GM18858 (cell line): ENCODE measurements at regions not wholly inside any gene's neighbourhood (a gene's known extent, or its start where the extent isn't known, plus 50 kb on each side); places are given as distances from the start of the nearest gene placed in this dataset.

Experiments
- ATAC-seq: cut with Tn5 transposase; IDR thresholded peaks from one replicate; pipeline ENCODE4 v1.9.1; 2021; ENCODE audit not compliant: unreplicated experiment

DNA sequence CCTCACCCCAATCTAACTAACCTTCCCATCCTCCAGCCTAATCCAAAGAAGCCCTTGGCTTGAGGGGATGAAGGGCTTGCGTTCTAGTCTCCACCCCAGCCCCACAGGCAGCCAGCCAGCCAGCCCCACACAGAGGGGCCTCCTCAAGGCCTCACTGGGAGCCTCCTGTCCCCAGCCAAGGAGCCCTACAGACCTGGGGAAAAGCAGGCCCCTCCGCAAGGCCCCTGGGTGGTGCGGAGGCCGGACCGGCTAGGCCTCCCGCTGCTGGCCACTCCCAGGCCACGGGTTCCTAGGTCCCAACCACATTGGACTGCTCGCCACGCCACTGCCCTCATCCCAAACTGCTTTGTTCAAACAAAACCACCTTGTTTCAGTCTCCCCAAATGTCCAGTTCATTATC lies 78.0 kb downstream of the ZIC5 start:
- ATAC-seq: no peak

DNA sequence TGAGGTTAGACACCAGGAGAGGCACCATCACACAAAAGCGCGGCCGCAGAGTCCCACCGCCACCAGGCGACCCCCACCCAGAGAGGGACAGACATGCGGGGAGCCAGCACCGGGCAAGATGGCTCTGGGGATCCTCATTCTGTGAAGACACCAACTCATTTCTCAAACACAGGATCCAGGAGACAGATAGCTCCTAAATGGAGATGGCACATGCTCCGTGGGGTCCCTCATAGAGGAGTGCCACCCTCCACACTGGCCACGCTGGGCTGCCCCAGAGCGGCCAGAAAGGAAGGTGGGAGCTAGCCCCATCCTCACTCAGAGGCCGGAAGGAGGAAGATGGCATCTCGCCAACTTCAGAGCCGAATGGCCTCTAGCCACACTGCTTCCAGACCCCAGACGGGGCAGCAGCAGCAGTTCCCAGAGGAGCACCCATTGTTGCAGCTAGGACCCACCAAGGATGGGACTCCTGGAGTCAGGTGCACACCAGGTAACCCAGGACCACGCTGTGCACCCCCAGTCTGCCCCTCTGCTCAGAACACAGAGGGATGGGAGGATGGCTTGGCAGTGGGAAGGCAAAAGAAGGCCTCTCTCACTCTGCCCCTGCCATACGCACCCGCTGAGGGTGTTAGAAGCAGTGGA lies 78.6 kb downstream of the ZIC5 start:
- ATAC-seq: no peak

DNA sequence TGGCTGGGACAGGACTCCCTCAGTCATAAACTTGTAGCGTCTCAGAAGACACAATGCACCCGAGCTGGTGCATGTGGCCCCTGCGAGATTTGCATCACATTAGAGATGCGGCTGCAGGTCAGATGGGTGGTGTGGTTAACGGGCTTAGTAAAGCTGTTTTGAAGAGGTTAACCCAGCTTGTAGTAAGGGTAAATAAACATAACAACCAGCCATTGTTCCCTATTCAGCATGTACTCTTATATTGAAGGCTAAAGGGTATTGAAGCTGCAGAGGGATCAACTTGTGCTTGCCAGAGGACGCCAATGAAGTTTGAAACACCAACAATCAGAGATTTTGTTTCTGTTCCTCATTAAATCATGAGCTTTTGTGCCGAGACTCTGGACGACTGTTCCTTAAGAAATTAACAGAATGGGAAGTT lies 79.4 kb downstream of the ZIC5 start:
- ATAC-seq: no peak

DNA sequence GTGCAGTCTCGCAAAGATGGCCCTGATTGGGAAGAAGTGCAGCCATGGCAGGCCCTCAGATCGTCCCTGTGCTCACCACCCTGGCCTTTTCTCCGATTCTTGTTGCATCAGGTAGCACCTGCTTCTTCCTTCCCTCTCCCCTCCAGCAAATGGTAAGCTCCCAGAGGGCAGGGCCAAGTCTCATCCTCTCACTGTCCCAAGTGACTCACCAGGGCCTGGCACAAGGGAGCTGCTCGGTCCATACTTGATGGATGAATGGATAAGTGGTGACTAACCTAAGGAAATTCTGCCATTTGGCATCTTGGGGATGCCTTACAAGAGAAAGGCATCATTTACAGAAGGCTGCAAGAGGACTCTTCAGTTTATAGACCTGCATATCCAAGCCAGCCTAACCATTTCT lies 84.9 kb downstream of the ZIC5 start:
- no peak for ATAC-seq

DNA sequence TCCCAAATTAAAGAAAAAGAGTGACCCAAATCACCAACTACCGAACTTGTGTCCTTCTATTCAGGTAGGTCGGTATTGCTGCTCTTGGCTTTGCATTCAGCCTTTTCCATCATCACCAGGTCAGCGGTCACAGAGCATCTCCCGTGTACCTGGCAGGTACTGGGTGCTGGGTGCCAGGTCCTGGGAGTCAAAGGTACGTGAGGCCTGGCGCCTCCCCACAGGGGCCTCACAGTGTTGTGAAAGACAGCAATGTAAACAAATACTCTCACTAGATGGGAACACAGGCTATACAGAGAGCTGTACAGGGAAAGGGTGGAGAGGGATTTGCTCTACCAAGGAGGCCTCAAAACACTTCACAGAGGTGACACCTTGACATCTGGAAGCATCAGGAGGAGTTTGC lies 86.7 kb downstream of the ZIC5 start:
- ATAC-seq: no peak

DNA sequence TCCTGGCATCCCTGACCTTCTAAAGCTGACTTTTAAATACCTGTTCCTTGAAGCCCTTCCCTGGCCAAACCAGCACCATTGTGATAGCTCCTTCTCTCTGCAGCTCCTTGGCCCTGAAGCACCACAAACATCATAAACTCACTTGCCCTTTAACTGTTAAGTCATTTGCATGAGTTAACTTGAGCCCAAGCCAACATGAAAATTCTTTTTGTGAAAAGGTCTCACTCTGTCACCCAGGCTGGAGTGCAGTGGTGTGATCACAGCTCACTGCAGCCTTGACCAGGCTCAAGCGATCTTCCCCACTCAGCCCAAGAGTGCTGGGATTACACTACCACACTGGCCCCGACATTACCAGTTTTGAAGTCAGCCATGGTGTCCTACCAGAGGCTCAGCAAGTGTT lies 87.8 kb downstream of the ZIC5 start:
- no peak for ATAC-seq

DNA sequence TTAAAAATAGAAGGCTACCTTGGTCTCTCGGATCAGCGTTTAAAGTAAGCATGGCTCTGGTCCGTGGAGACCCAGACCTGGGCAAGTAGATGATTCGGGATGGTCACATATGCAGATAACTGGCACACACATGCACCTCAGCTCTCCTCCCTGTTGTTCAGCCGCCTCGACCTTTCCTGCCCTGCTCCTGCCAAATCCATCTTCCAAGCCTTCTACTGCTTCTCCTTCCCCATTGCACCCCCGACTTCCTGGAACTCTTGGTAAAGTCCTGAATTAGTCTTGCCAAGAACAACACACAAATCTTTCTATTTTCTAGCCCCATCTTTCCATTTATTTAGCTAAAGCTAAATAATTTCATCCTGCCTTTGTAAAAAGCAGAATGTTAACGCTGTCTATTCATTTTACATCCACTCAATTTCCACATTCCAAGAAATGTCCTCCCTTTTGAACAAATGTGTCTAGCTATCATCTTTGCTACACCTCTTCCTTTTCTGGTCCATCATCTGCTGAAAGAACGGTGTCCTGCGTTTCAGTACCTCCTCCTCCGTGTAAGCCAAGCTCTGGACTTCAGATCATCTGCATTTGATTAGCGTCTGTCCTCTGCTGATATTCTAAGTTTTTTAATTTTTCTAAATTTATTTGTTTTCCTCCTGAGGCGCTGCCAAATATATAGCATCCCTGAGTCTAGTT lies 92.5 kb downstream of the ZIC5 start:
- no peak for ATAC-seq

DNA sequence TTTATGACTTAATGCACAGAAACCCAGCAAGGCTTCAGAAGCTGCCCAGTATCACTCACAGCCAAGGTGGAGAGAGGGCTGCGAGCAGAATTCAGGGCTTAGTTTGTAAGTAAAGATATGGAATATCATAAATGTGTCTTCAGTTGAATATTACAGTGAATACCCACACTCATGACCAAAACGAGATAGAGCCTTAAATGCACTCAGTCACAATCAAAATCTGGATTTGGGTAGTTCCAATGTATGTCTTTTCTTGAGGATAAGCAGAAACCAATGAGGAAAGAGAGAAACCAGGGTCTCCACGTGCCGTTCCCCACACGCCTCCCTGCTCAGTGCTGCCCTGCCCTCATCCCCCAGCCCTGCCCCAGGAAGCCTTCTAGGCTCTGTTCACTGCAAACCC lies 94.9 kb downstream of the ZIC5 start:
- ATAC-seq: no peak

DNA sequence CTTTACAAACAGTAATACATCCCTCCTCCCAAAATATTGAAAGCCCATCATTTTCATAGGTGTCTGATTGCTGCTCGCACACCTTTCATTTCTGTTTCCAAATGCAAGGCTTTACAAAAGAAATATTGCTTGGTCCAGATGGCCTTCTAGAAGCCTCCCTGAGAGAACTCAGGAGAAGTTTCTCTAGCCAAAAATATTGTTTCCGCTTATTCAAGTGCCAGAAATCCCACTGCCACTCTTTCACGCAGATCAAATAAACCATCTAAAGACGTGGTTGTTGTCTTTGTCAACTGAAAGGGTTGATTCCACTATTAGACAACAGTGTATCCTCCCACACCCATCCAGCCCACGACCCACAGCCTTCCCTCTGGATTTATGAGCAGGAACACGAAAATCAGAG lies 96.2 kb downstream of the ZIC5 start:
- ATAC-seq: no peak

DNA sequence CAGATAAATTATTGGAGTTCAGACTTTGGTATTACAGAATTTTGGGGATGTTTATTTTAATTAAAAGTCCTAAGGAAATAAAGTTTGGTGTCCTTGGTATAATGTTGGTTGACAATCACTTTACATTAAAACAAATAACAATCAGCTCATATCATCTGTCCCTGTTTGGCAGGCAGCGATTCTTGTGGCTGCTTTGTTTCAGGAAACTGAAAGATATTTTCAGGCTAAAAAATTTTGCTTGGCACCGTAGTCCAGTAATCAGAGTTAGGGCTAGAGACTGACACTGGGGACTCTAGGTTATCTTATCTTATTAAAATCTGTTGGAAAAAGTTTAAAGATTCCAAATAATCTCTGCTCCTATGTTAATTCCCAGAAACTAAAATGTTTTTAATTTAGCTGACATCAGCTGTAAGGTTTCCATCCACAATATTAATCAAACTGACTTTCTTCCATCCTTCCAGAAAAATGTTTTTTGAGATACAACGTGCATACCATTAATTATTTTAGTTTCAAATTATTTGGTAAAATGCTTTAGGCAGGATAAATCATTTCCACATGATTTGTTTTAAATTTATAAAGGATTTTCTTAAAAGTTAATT lies 97.6 kb downstream of the ZIC5 start:
- no peak for ATAC-seq

DNA sequence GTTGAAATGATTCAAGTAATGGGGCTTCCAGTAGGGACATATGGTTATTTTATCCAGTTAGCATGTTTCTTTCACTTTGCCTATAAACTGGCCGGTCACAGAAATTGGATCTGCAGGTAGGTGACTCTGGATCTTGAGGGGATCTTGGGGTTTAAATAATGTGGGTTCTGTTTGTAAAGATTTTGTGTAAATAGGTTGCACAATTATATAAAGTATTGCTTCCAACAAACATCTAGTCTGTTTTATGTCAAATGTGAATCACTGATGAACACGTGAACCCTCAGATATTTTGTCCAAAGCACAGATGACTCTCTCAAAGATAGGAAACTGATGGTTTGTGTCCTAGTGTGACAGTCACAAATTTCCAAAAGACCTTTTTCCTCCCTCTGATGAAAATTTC lies 98.4 kb downstream of the ZIC5 start:
- no peak for ATAC-seq

DNA sequence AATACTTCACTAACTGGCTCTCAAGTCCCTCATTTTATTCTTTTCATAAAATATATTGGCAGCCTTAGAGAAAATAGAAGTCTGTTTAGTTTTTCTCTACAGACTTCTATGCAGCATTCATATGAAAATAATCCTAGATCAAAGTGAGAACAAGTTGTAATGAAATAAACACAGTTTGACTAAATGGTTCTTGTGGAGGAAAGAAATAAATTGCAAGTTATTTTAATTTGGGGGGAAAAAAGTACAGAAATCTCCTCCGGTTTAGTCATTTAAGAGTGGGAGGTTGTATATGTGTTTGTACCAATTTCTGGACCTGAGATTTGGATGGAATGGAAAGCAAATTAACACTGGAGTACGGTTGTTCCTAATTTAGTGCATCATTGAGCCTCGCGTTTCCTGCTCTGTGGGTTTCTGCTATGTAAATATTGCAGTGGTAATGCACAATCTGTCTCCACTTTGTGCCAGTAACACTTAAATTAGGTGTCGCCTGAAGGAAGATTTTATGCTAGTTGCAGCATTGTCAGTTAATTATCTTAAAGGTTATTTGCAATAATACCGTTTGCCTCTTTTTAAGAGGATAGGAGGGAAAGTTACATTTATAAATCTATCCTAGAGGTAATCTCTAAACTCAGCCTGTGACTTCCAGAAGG lies 100.2 kb downstream of the ZIC5 start:
- no peak for ATAC-seq

DNA sequence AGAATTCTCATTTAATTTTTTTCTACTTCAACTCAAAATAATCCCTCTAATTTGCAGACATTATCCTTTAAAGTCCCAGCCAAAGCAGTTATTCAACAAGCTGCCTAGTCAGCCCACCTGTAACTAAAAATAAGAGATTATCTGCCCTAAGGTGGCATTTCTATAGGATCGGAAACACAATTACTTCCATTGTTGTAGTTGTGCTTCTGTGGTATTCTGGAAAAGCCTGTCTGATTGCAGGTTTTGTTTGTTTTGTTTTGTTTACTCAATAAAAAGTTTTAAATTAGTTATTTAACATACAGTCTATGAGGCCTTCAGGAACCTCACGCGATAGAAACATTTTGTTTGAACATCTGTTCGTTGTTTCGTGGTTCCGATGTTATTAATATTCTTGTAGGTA lies 101.0 kb downstream of the ZIC5 start:
- no peak for ATAC-seq

DNA sequence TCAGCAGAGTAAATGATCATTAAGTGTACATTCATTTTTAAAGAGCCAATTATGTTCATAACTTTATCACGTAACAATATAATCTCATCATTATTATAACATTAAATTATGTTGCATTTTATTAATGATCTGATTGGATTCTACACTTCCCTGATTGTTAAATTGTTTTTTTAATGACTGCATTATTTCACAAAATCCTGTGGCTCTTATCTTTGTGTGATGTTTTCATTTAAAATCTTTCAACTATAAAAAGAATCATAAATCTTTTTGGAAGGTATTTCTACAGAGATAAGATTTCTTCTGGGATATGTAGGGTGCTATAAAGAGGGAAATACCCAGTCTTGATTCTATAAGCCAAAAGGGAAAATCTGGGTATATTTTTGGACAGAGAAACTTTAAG lies 101.7 kb downstream of the ZIC5 start:
- no peak for ATAC-seq

DNA sequence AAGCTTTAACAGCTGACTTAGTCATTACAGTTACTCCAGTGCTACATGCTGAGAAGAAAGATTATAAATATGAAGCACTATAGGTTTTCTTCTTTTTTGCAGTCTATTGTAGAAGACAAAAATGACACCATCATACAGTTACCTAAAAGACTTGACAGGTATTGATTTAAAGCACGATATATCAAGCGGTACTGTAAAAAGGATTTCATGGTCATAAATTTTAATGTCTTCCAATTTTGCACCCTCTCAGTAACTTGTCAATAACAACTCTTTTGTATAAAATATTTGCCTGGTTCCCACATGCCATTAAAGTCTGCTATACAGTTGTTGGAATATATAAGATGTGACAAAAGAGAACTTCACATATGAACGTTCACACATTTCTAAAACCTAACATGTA lies 102.8 kb downstream of the ZIC5 start:
- no peak for ATAC-seq

DNA sequence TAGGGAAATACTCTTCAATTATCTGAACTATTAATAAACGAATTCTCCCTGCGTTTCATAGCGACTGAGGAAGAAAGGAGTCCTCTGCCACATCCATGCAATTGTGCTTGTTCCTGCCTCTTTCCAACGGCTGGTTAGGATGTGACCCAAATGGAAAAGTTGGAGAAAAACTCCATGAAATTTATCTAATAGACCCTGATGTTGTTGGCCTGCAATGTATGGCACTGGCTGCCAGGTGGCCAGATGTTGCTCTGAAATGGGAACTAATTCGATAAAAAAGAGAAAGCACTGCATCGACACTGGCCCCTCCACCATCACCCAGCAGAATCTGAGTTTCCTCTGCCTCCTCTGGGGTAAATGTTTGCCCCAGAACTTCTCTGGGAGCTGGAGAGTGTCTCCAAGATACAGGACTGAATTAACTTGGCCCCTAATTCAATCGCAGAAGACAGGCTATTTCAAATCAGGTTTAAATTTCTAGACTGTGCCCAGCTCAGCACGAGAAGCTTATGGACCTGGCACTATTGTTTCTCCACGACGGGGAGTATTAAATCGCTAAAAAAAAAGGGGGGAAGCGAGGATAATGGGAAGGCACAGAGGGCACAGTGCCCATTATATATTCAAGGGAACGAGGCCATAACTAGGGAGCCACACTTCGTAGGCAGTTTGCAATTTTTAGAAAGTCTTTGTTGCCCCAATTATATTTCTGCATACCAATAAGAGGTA lies 103.9 kb downstream of the ZIC5 start:
- no peak for ATAC-seq

DNA sequence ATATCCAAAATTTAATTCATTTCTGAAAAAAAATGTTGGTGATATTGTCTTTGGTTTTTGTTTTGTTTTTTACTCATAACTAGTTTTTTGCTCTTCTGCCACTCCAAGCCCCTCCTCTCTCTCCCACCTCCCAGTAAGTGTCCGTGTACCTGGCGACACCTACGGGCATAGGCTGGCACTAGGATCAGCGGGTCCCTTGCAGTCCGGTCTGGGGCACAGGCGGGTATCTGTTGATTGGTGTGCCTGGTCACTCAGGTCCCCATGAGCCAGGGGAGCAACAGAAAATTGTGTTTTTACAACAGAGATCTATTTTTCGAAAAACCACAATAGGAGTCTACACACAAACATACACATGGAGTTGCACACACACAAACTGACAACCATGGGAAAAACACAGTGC lies 104.8 kb downstream of the ZIC5 start:
- ATAC-seq: no peak

DNA sequence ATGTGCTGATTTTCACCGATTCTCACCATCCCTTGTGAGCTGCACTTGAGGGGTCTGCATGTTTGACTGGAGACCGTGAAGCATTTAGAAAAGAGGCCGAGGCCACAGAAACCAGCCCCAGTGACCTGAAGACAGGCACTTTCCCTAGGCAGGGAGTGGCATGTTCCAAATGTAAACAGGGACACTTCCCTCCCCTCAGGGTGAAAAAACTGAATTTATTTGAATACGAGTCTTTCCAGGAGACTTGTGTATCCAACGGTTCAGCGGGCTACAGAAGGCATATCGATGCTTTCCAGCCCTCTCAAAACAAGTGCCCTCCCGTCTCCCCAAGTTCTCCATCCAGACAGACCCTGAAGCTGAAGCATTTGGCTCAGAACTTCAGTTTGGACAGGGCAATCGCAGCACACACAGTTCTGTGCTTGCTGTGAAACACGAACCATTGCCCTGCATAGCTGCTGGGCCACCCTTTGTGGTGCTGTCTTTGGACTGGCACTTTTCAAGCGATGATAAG lies 106.1 kb downstream of the ZIC5 start:
- ATAC-seq: no peak

DNA sequence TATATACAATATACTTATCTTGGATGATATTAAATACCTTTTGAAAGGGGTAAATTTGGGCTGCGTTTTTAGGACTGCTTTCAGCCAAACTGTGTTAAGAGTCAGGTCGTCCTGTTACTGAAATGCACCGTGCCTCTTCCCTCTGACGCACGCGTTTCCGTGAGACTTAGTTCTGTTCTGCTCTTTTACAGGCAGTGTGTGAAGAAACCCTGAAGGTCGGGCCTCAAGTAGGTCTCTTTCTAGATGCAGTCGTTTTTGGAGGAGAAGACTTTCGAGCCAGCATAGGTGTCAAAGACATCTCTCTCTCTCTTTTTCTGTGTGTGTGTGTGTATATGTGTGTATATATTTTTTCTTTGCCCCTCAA lies 107.0 kb downstream of the ZIC5 start:
- no peak for ATAC-seq

DNA sequence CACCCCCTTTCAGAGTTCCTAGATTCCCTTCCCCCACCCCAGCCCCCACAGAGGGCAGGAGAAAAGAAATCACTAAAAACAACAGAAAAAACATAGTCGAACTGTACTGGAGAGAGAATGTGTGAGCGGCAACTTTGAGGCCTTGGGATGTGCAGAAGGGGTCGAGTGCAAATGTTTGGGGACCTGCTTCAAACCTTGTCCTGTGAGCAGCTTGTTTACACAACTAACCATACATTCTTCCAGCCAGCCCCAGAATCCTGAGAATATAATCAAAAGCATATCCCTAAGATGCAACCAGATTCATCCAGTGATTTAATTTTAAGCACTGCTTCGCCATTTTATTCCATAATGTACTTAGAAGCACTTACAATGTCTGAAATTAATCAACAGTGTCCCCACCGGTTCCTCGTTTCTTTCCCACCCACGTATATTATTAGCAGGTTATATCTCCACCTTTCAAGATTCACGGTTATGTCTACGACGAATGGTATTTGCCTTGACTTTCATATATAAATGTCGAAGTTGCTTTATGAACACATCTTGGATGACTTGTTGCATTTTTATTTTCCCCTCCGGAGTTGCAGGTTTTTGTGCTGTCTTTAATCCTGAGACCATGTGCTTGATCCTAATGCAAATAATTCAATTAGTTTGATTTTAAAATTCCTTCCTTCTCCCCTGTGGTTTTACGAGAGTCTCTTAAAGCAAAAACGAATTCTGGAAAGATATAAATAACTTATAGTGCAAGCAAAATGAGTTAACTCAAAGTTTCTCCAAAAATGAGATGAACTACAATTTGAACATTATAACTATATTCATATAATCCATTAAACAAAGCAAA lies 107.6 kb downstream of the ZIC5 start:
- ATAC-seq: no peak

DNA sequence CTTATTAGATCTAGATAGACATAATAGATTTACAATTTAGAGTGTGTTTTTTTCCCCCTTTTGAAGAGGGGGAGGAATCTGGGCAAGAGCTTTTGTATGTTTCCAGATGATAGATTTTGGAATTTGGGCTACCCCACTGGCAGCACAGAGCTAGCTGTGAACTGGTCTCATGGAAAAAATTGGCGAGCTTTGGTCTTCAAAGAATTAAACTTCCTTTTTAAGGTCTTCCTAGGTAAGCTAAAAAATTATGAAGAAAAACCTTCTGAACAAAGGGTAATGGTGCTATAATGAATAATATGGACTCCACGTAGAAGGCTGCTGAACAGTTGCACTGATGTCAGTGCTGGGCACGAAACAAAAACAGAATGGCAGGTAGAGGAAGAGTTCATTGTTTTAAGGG lies 109.3 kb downstream of the ZIC5 start:
- no peak for ATAC-seq
